ENCODE measurements at regions not wholly inside any gene's neighbourhood (a gene's known extent, or its start where the extent isn't known, plus 50 kb on each side); places are given as distances from the start of the nearest gene placed in this dataset.

DNA sequence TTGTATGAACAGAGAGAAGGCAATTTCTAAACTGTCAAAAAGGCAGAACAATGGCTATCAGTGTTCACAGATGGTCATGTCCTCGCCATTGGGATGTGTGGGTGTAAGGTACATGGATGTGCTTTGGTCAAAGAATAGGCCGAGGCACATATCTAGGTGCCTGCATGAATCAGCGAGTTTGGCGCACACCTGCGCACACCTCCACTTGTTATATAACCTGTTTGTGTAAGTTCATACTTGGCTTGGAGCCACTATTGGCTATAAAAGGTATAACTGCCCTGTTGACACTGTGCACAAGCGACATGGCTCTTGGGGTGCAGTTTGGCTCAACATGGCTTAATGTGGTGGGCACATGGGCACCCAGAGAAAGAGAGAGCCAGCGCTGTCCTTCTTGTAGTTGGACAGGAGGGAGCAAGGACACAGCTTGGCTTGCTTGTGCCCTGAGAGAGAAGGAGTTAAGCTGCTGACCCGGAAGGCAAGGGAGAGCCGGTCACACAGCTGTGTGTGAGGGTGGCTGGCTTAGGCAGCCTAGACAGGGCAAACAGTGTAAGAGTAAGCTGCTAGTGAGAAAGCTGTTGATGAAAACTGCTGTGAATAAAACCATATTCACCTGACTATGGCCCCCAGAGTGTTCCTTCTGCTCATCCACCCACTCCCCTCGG lies 499.1 kb downstream of the KCNJ2 start:
- Histone ChIP-seq H3K4me2 (ENCODE audit: low read depth, low read length, poor library complexity, severe bottlenecking) (no peak overlapping the region), H3K27ac (ENCODE audit: low read depth, low read length) (no peak overlapping the region), H4K20me1 (ENCODE audit: low read depth, low read length) (no peaks in the 10 kb centered on the region), H3K4me3 (ENCODE audit: insufficient read depth, low read length, poor library complexity, severe bottlenecking) (no peak overlapping the region), H3K9me3 (ENCODE audit: insufficient read depth, low read length) (no peaks in the 10 kb centered on the region), H3F3A (ENCODE audit: insufficient read depth) (no peaks in the 10 kb centered on the region), H3K9ac (ENCODE audit: low read length) (no peak overlapping the region), H3K36me3 (ENCODE audit: low read length) (no peaks in the 10 kb centered on the region), H2AFZ (ENCODE audit: low read depth, low read length, severe bottlenecking) (no peak overlapping the region), H3K9me2 (replicated peaks; ENCODE audit: insufficient read depth, low read length) (no peaks in the 10 kb centered on the region), H3K27me3 (ENCODE audit: low read length) (no peaks in the 10 kb centered on the region), H3K79me2 (ENCODE audit: insufficient read depth, low read length) (no peaks in the 10 kb centered on the region)
- TF ChIP-seq EZH2phosphoT487 (conservative IDR thresholded peaks at IDR 0.05; ENCODE audit: low read length): no peak
- TF ChIP-seq, protein P1, sequence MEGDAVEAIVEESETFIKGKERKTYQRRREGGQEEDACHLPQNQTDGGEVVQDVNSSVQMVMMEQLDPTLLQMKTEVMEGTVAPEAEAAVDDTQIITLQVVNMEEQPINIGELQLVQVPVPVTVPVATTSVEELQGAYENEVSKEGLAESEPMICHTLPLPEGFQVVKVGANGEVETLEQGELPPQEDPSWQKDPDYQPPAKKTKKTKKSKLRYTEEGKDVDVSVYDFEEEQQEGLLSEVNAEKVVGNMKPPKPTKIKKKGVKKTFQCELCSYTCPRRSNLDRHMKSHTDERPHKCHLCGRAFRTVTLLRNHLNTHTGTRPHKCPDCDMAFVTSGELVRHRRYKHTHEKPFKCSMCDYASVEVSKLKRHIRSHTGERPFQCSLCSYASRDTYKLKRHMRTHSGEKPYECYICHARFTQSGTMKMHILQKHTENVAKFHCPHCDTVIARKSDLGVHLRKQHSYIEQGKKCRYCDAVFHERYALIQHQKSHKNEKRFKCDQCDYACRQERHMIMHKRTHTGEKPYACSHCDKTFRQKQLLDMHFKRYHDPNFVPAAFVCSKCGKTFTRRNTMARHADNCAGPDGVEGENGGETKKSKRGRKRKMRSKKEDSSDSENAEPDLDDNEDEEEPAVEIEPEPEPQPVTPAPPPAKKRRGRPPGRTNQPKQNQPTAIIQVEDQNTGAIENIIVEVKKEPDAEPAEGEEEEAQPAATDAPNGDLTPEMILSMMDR (IDR thresholded peaks at IDR 0.05; ENCODE audit: insufficient read depth, low read length, poor library complexity, severe bottlenecking): no peak

DNA sequence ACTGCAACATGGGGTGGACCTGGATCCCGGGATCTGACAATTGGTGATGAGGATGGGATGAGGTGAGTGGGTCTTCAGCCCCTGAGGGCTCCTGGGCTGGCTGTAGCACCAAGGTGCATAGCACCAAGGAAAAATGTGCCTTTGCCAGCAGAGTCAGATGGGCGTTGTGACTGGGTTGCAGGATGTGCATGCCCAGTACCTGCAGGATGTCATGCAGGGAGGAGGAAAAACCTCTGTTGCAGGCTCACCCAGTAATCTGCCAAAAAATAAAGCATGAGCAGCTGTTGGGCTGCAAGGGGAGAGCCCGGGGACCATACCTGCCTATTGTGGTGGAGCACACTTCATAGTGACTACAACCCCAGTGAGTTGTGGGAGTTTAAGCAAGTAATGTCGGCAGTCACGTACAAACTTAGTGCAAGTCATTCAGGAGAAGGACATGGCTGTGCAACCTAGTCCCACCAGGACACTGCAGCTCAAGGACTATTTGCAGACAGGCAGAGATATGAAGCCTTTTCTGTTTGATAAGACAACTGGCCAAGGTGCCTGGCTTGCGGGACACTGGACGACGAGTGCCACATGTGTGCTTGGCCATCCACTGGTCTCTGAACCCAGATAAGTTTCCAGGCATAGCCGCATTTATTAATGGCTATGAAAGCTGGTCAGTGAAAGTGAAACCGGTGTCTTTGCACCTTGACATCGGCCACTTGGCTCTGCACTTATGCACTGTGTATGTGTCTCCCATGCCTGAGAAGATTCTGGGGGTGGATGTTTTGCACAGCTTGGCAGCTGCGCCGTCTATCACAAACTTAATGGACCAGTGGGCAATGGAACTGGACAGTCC lies 499.8 kb downstream of the KCNJ2 start:
- Histone ChIP-seq H2AFZ (ENCODE audit: low read depth, low read length, severe bottlenecking) (no peak overlapping the region), H3K27me3 (ENCODE audit: low read length) (no peaks in the 10 kb centered on the region), H3F3A (ENCODE audit: insufficient read depth) (no peaks in the 10 kb centered on the region), H4K20me1 (ENCODE audit: low read depth, low read length) (no peaks in the 10 kb centered on the region), H3K4me2 (ENCODE audit: low read depth, low read length, poor library complexity, severe bottlenecking) (no peak overlapping the region), H3K27ac (ENCODE audit: low read depth, low read length) (no peak overlapping the region), H3K36me3 (ENCODE audit: low read length) (no peaks in the 10 kb centered on the region), H3K9ac (ENCODE audit: low read length) (no peak overlapping the region), H3K4me3 (ENCODE audit: insufficient read depth, low read length, poor library complexity, severe bottlenecking) (no peak overlapping the region), H3K79me2 (ENCODE audit: insufficient read depth, low read length) (no peaks in the 10 kb centered on the region), H3K9me2 (replicated peaks; ENCODE audit: insufficient read depth, low read length) (no peaks in the 10 kb centered on the region), H3K9me3 (ENCODE audit: insufficient read depth, low read length) (no peaks in the 10 kb centered on the region)
- TF ChIP-seq EZH2phosphoT487 (conservative IDR thresholded peaks at IDR 0.05; ENCODE audit: low read length): no peak
- TF ChIP-seq, protein P1 (IDR thresholded peaks at IDR 0.05; ENCODE audit: insufficient read depth, low read length, poor library complexity, severe bottlenecking): no peak

DNA sequence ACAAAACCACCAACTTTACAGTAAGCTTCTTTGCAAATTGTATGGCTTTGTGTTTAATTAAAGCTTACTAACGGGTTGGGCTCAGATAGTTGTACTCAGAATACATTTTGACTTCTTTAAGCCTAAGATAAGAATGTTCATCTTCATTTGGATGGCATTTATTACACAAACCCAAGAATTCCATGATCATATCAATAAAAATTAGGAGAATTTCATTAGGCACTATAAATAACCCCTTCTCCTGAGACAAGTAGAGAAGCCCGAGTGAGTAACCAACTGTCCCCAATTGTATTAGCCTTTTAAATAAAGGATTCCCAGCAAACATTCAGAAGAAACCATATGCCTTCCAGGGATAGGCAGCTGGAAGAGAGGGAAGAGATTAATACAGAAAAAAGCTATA lies 504.7 kb downstream of the KCNJ2 start:
- TF ChIP-seq EZH2phosphoT487 (conservative IDR thresholded peaks at IDR 0.05; ENCODE audit: low read length): no peak
- TF ChIP-seq, protein P1 (IDR thresholded peaks at IDR 0.05; ENCODE audit: insufficient read depth, low read length, poor library complexity, severe bottlenecking): no peak
- Histone ChIP-seq H3K4me3 (ENCODE audit: insufficient read depth, low read length, poor library complexity, severe bottlenecking) (no peak overlapping the region), H3K9me2 (replicated peaks; ENCODE audit: insufficient read depth, low read length) (no peaks in the 10 kb centered on the region), H3K36me3 (ENCODE audit: low read length) (no peaks in the 10 kb centered on the region), H3K79me2 (ENCODE audit: insufficient read depth, low read length) (no peaks in the 10 kb centered on the region), H3K27ac (ENCODE audit: low read depth, low read length) (no peak overlapping the region), H3F3A (ENCODE audit: insufficient read depth) (no peaks in the 10 kb centered on the region), H3K9me3 (ENCODE audit: insufficient read depth, low read length) (no peaks in the 10 kb centered on the region), H2AFZ (ENCODE audit: low read depth, low read length, severe bottlenecking) (no peak overlapping the region), H3K9ac (ENCODE audit: low read length) (no peak overlapping the region), H3K4me2 (ENCODE audit: low read depth, low read length, poor library complexity, severe bottlenecking) (no peak overlapping the region), H3K27me3 (ENCODE audit: low read length) (no peaks in the 10 kb centered on the region), H4K20me1 (ENCODE audit: low read depth, low read length) (no peaks in the 10 kb centered on the region)
